Body of pancreas (tissue), 4 donors: ENCODE measurements at regions not wholly inside any gene's neighbourhood (a gene's known extent, or its start where the extent isn't known, plus 50 kb on each side); places are given as distances from the start of the nearest gene placed in this dataset.

Source experiments
- ATAC-seq: fragments of 150-250 bp; one replicate; pipeline ENCODE4 v1.9.1; 2016
- DNase-seq, 4 donors: peaks; one replicate each; pipeline ENCODE4 v3.0.0-alpha.2; 2019
- H3K27ac ChIP-seq, 4 donors: fragments of 200-600 bp; sonication (generic); 1 replicate in 3 of 4; 2 replicates in 1 of 4; pipeline versions ENCODE4 v1.5.1 to v1.6.1; 2016 to 2019; ENCODE audit warnings: mild to moderate bottlenecking in 1 of 4, mixed read lengths in 1 of 4, moderate library complexity in 1 of 4
- H3K27me3 ChIP-seq, 2 donors: fragments of 200-600 bp; sonication (generic); one replicate each; pipeline ENCODE4 v1.6.0; 2016; ENCODE audit warnings: mild to moderate bottlenecking in 1 of 2
- H3K36me3 ChIP-seq, 2 donors: fragments of 200-600 bp; sonication (generic); replicated peaks in 1 of 2; 2 replicates each; pipeline ENCODE4 v1.5.1; 2016; ENCODE audit warnings: low read depth in 2 of 2; ENCODE audit not compliant: insufficient read depth in 1 of 2
- H3K4me1 ChIP-seq: fragments of 200-600 bp; sonication (generic); one replicate; pipeline ENCODE4 v1.6.0; 2016
- H3K4me3 ChIP-seq, 2 donors: fragments of 200-600 bp; sonication (generic); 1 replicate in 1 of 2; 2 replicates in 1 of 2; pipeline ENCODE4 v1.5.1; 2016 to 2019
- H3K9me3 ChIP-seq, 3 donors: fragments of 200-600 bp; sonication (generic); 1 replicate in 2 of 3; 2 replicates in 1 of 3; pipeline ENCODE4 v1.5.1; 2016
- POLR2A ChIP-seq, 3 donors: fragments of 450-650 bp; IDR thresholded peaks; one replicate each; pipeline ENCODE4 v1.6.1; 2016; ENCODE audit warnings: antibody characterized with exemption in 3 of 3, mild to moderate bottlenecking in 2 of 3
- WGBS, 2 donors: methylation state at CpG; one replicate each; pipeline ENCODE4 v1.1.5; 2017; 5-methylcytosine and 5-hydroxymethylcytosine counted together
- intact Hi-C: fragments of 100-400 bp; cut with DNase I; formaldehyde crosslinking; loops from one replicate; pipeline ENCODE4 v1.15.1; 2023
- TF ChIP-seq, protein P1 (sequence below), 7 experiments: fragments of 450-650 bp in 4 of 7; fragments of 200-600 bp in 3 of 7; sonication (generic) in 3 of 7; IDR thresholded peaks; one replicate each; pipeline ENCODE4 v1.5.1; 2016 to 2019; ENCODE audit warnings: antibody characterized with exemption in 7 of 7

GRCh38 chr1:48080331-48081255 lies 83.4 kb upstream of the TRABD2B start:
- H3K36me3 ChIP-seq: no peaks in the 10 kb centered on the region
- TF ChIP-seq, protein P1, sequence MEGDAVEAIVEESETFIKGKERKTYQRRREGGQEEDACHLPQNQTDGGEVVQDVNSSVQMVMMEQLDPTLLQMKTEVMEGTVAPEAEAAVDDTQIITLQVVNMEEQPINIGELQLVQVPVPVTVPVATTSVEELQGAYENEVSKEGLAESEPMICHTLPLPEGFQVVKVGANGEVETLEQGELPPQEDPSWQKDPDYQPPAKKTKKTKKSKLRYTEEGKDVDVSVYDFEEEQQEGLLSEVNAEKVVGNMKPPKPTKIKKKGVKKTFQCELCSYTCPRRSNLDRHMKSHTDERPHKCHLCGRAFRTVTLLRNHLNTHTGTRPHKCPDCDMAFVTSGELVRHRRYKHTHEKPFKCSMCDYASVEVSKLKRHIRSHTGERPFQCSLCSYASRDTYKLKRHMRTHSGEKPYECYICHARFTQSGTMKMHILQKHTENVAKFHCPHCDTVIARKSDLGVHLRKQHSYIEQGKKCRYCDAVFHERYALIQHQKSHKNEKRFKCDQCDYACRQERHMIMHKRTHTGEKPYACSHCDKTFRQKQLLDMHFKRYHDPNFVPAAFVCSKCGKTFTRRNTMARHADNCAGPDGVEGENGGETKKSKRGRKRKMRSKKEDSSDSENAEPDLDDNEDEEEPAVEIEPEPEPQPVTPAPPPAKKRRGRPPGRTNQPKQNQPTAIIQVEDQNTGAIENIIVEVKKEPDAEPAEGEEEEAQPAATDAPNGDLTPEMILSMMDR (IDR thresholded peaks at IDR 0.05): no peak
- no peak for TF ChIP-seq POLR2A (IDR thresholded peaks at IDR 0.05)
- no peak for DNase-seq
- WGBS, 2 donors: 82 to 88% methylated on average over 6 of the region's 6 CpGs
- intact Hi-C loops: no loop called here
- ATAC-seq: no peak
- H3K27me3 ChIP-seq: no peaks in the 10 kb centered on the region
- H3K4me3 ChIP-seq: no peak overlapping the region
- H3K4me1 ChIP-seq: peaks cover 15% of the 10 kb centered on the region
- no peak overlapping the region for H3K27ac ChIP-seq
- no peaks in the 10 kb centered on the region for H3K9me3 ChIP-seq

- no peaks in the 10 kb centered on the region for H3K9me3 ChIP-seq
- peaks cover 10% of the 10 kb centered on the region for H3K4me1 ChIP-seq
- 13 to 14% methylated on average over 1 of the region's 1 CpG for WGBS, 2 donors
- TF ChIP-seq, protein P1 (IDR thresholded peaks at IDR 0.05): no peak
- TF ChIP-seq POLR2A (IDR thresholded peaks at IDR 0.05): no peak
- H3K27ac ChIP-seq: no peak overlapping the region
- DNase-seq: no peak
- no peak for ATAC-seq
- H3K27me3 ChIP-seq: no peaks in the 10 kb centered on the region
- H3K36me3 ChIP-seq: no peaks in the 10 kb centered on the region
- intact Hi-C loops: no loop called here
- H3K4me3 ChIP-seq: no peak overlapping the region
Measured at GRCh38 chr1:48079096-48079495, 81.9 kb upstream of the TRABD2B start.

- Histone ChIP-seq H3K9me3 (no peaks in the 10 kb centered on the region), H3K36me3 (no peaks in the 10 kb centered on the region), H3K4me3 (no peak overlapping the region), H3K27ac (no peak overlapping the region), H3K4me1 (peaks cover 7% of the 10 kb centered on the region), H3K27me3 (no peaks in the 10 kb centered on the region)
- intact Hi-C loops: no loop called here
- 52 to 69% methylated on average over 5 of the region's 5 CpGs for WGBS, 2 donors
- no peak for DNase-seq
- ATAC-seq: no peak
- no peak for TF ChIP-seq POLR2A (IDR thresholded peaks at IDR 0.05)
- TF ChIP-seq, protein P1 (IDR thresholded peaks at IDR 0.05): no peak
Measured at GRCh38 chr1:48077795-48078222, 80.6 kb upstream of the TRABD2B start.

- intact Hi-C loops: no loop called here
- no peak overlapping the region for H3K4me3 ChIP-seq
- no peaks in the 10 kb centered on the region for H3K4me1 ChIP-seq
- H3K27me3 ChIP-seq: no peaks in the 10 kb centered on the region
- no peak overlapping the region for H3K27ac ChIP-seq
- DNase-seq: no peak
- no peaks in the 10 kb centered on the region for H3K9me3 ChIP-seq
- H3K36me3 ChIP-seq: no peaks in the 10 kb centered on the region
- ATAC-seq: no peak
- TF ChIP-seq POLR2A (IDR thresholded peaks at IDR 0.05): no peak
- TF ChIP-seq, protein P1 (IDR thresholded peaks at IDR 0.05): no peak
Measured at GRCh38 chr1:48076017-48076416, 78.8 kb upstream of the TRABD2B start.
